DND-41 (cell line): ENCODE measurements at regions not wholly inside any gene's neighbourhood (a gene's known extent, or its start where the extent isn't known, plus 50 kb on each side); places are given as distances from the start of the nearest gene placed in this dataset.

Source experiments
- EZH2 ChIP-seq: IDR thresholded peaks from 3 replicates; pipeline ENCODE4 v1.6.1; 2012; ENCODE audit warnings: borderline replicate concordance, low read depth, mild to moderate bottlenecking, moderate library complexity, low read length, inconsistent platforms; ENCODE audit not compliant: severe bottlenecking
- TF ChIP-seq, protein P1 (sequence below): IDR thresholded peaks from 2 replicates; pipeline ENCODE4 v1.5.1; 2012; ENCODE audit warnings: borderline replicate concordance, low read length, moderate library complexity, mild to moderate bottlenecking; ENCODE audit not compliant: poor library complexity, severe bottlenecking; ENCODE audit errors: extremely low read depth

DNA sequence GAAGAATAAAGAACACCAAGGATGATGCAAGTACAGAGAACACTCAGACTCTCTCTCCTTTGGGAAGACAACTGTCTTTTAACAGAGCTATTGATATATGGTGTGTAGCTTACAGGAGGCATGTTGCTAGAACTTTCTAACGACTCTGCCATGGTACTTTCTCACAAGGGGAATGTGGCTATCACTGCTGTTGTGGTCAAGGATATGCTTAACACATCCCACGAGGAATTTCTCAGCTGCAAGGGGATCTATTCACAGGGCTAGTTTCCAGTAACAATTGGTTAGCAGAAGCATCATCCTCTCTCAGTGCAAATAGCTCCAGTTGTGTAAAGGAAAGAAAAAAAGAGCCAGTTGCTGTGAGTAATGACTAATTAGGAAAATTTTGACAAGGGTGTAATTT lies 826.0 kb downstream of the SORCS1 start:
- TF ChIP-seq, protein P1, sequence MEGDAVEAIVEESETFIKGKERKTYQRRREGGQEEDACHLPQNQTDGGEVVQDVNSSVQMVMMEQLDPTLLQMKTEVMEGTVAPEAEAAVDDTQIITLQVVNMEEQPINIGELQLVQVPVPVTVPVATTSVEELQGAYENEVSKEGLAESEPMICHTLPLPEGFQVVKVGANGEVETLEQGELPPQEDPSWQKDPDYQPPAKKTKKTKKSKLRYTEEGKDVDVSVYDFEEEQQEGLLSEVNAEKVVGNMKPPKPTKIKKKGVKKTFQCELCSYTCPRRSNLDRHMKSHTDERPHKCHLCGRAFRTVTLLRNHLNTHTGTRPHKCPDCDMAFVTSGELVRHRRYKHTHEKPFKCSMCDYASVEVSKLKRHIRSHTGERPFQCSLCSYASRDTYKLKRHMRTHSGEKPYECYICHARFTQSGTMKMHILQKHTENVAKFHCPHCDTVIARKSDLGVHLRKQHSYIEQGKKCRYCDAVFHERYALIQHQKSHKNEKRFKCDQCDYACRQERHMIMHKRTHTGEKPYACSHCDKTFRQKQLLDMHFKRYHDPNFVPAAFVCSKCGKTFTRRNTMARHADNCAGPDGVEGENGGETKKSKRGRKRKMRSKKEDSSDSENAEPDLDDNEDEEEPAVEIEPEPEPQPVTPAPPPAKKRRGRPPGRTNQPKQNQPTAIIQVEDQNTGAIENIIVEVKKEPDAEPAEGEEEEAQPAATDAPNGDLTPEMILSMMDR, result no peak
- no peak for TF ChIP-seq EZH2
